ENCODE measurements at regions not wholly inside any gene's neighbourhood (a gene's known extent, or its start where the extent isn't known, plus 50 kb on each side); places are given as distances from the start of the nearest gene placed in this dataset.

DNA sequence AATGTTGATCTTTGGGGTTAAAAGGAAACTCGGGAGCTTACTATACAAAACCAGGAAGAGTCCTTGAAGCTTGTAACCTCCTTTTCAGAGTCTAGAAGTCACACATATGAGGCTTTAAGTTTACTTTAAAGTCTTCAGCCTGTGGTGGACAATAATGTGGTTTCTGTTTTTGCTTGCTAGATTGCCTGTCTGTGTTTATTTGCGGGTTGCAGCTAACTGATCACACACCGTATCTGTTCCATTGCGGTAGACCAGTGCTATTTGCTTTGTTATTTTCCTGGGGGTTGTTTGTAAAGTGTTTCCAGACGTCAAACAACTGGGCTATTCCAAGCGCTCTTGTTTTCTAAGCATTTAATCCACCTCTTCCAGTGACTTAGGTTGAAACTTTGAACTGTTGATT, 143.0 kb upstream of the GYPA start:
- TF ChIP-seq, protein P1, sequence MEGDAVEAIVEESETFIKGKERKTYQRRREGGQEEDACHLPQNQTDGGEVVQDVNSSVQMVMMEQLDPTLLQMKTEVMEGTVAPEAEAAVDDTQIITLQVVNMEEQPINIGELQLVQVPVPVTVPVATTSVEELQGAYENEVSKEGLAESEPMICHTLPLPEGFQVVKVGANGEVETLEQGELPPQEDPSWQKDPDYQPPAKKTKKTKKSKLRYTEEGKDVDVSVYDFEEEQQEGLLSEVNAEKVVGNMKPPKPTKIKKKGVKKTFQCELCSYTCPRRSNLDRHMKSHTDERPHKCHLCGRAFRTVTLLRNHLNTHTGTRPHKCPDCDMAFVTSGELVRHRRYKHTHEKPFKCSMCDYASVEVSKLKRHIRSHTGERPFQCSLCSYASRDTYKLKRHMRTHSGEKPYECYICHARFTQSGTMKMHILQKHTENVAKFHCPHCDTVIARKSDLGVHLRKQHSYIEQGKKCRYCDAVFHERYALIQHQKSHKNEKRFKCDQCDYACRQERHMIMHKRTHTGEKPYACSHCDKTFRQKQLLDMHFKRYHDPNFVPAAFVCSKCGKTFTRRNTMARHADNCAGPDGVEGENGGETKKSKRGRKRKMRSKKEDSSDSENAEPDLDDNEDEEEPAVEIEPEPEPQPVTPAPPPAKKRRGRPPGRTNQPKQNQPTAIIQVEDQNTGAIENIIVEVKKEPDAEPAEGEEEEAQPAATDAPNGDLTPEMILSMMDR (IDR thresholded peaks at IDR 0.05) = no peak
- no peak for TF ChIP-seq POLR2A (IDR thresholded peaks at IDR 0.05)

Measured in body of pancreas (tissue), 4 donors.